ENCODE measurements at regions not wholly inside any gene's neighbourhood (a gene's known extent, or its start where the extent isn't known, plus 50 kb on each side); places are given as distances from the start of the nearest gene placed in this dataset.

GRCh38 chr6:51495610-51496396, 591.6 kb downstream of the PKHD1 start:
- Histone ChIP-seq H4K20me1 (ENCODE audit: insufficient read depth, low read length) (no peaks in the 10 kb centered on the region), H3K36me3 (replicated peaks in 1 of 2; ENCODE audit: control insufficient read depth in 1 of 2, insufficient read depth in 2 of 2, low read length in 2 of 2) (no peaks in the 10 kb centered on the region), H3K9me3 (ENCODE audit: low read length) (no peaks in the 10 kb centered on the region), H3K4me1 (ENCODE audit: insufficient read depth, low read length) (no peaks in the 10 kb centered on the region), H3K79me2 (ENCODE audit: insufficient read depth, low read length) (no peaks in the 10 kb centered on the region), H3K4me2 (ENCODE audit: low read depth, low read length) (no peak overlapping the region), H2AFZ (ENCODE audit: low read length) (no peak overlapping the region), H3K9ac (ENCODE audit: insufficient read depth, low read depth, low read length) (no peak overlapping the region), H3K4me3 (replicated peaks in 1 of 3; ENCODE audit: insufficient read depth in 1 of 3, low read depth in 2 of 3, low read length in 3 of 3) (no peak overlapping the region), H3K27me3 (ENCODE audit: control insufficient read depth in 1 of 2, insufficient read depth in 2 of 2, low read length in 2 of 2) (no peaks in the 10 kb centered on the region), H3K27ac (ENCODE audit: extremely low read length, insufficient read depth, low read length) (no peak overlapping the region)
- ChIA-PET POLR2A (no interaction called here), CTCF (ENCODE audit: low intra/inter-chr PET ratio, low total read pairs) (no interaction called here)
- DNase-seq (ENCODE audit: low spot score) = no peak
- BruUV-seq (replicated peaks) = no TSS peak
- no peak for FAIRE-seq
- TF ChIP-seq ZHX2 (IDR thresholded peaks at IDR 0.05; ENCODE audit: low read depth) (no peak), ZHX2 (CRISPR knock-in tag; IDR thresholded peaks at IDR 0.05; ENCODE audit: borderline replicate concordance) (no peak), AGO1 (IDR thresholded peaks at IDR 0.05; ENCODE audit: low read depth, low read length, poor library complexity, severe bottlenecking) (no peak)
- WGBS (ENCODE audit: low lambda C conversion rate) = 30% methylated on average over 3 of the region's 3 CpGs
- intact Hi-C loops (cut with micrococcal nuclease; ENCODE audit: unreplicated experiment) (no loop called here), in situ Hi-C loops (cut with HindIII; ENCODE audit: extremely low pct_ligation_motif_present, low pct_unique_long_range_greater_than_20kb) (no loop called here)
- no peak for ATAC-seq
